ENCODE measurements at regions not wholly inside any gene's neighbourhood (a gene's known extent, or its start where the extent isn't known, plus 50 kb on each side); places are given as distances from the start of the nearest gene placed in this dataset.

GRCh38 chr12:41737423-41737822 lies 407.3 kb downstream of the GXYLT1 start:
- no peak for DNase-seq

- DNase-seq, result no peak
Observed at GRCh38 chr12:41736436-41736835, 408.2 kb downstream of the GXYLT1 start.

GRCh38 chr12:41731691-41732090 lies 413.0 kb downstream of the GXYLT1 start:
- DNase-seq, result no peak

- no peak for DNase-seq
Observed at GRCh38 chr12:41731061-41731460, 413.6 kb downstream of the GXYLT1 start.

GRCh38 chr12:41724216-41724615 lies 420.5 kb downstream of the GXYLT1 start:
- no peak for DNase-seq

GRCh38 chr12:41719214-41719613 lies 425.5 kb downstream of the GXYLT1 start:
- DNase-seq, result no peak

- no peak for DNase-seq
Observed at GRCh38 chr12:41715256-41715655, 429.4 kb downstream of the GXYLT1 start.

GRCh38 chr12:41709463-41710285 lies 435.0 kb downstream of the GXYLT1 start:
- no peak for DNase-seq

- DNase-seq, result no peak
Observed at GRCh38 chr12:41709012-41709411, 435.7 kb downstream of the GXYLT1 start.

GRCh38 chr12:41706376-41706775 lies 438.3 kb downstream of the GXYLT1 start:
- DNase-seq, result no peak

GRCh38 chr12:41701943-41702601 lies 442.6 kb downstream of the GXYLT1 start:
- no peak for DNase-seq

GRCh38 chr12:41700940-41701339 lies 443.7 kb downstream of the GXYLT1 start:
- no peak for DNase-seq

GRCh38 chr12:41699658-41700057 lies 445.0 kb downstream of the GXYLT1 start:
- DNase-seq, result no peak

- no peak for DNase-seq
Observed at GRCh38 chr12:41697161-41697560, 447.5 kb downstream of the GXYLT1 start.

GRCh38 chr12:41684997-41685396 lies 459.7 kb downstream of the GXYLT1 start:
- no peak for DNase-seq

- no peak for DNase-seq
Observed at GRCh38 chr12:41683513-41684240, 461.0 kb downstream of the GXYLT1 start.

GRCh38 chr12:41683023-41683422 lies 461.7 kb downstream of the GXYLT1 start:
- no peak for DNase-seq

GRCh38 chr12:41681898-41682297 lies 462.8 kb downstream of the GXYLT1 start:
- DNase-seq, result no peak

GRCh38 chr12:41680155-41680554 lies 464.5 kb downstream of the GXYLT1 start:
- DNase-seq, result no peak

GRCh38 chr12:41663598-41664265 lies 475.6 kb downstream of the PDZRN4 start:
- DNase-seq, result peak; percentile 3

- DNase-seq, result no peak
Observed at GRCh38 chr12:41661141-41661765, 473.1 kb downstream of the PDZRN4 start.

GRCh38 chr12:41656454-41656853 lies 468.3 kb downstream of the PDZRN4 start:
- DNase-seq, result no peak

Measured in NCI-H1694 treated with DMSO at 0.1 percent for 48 hours (cell line).